GM23338 (cell line): ENCODE measurements at regions not wholly inside any gene's neighbourhood (a gene's known extent, or its start where the extent isn't known, plus 50 kb on each side); places are given as distances from the start of the nearest gene placed in this dataset.

Experiments
- CREB1 ChIP-seq: fragments of 250-450 bp; sonication (Bioruptor Pico); IDR thresholded peaks from 2 replicates; pipeline ENCODE4 v1.5.0; 2020; ENCODE audit warnings: low read depth, mild to moderate bottlenecking, moderate library complexity
- CTCF ChIP-seq, 2 experiments: fragments of 200-600 bp in 1 of 2; sonication (generic) in 1 of 2; conservative IDR thresholded peaks; 2 replicates each; pipeline versions ENCODE4 v1.5.1 to v1.6.1; 2016 to 2017; ENCODE audit warnings: antibody characterized with exemption in 2 of 2, low read depth in 2 of 2, mild to moderate bottlenecking in 2 of 2, moderate library complexity in 1 of 2
- EZH2 ChIP-seq: fragments of 200-600 bp; sonication (generic); IDR thresholded peaks from one replicate; pipeline ENCODE4 v1.8.0; 2017; ENCODE audit warnings: antibody characterized with exemption, mild to moderate bottlenecking, low read depth; ENCODE audit not compliant: unreplicated experiment
- EZH2phosphoT487 ChIP-seq: fragments of 200-600 bp; sonication (generic); IDR thresholded peaks from one replicate; pipeline ENCODE4 v1.8.1; 2018; ENCODE audit warnings: antibody characterized with exemption; ENCODE audit not compliant: unreplicated experiment
- JUNB ChIP-seq: IDR thresholded peaks from one replicate; pipeline ENCODE4 v1.6.1; 2016; ENCODE audit warnings: antibody characterized with exemption; ENCODE audit not compliant: unreplicated experiment
- POLR2AphosphoS5 ChIP-seq: IDR thresholded peaks from 2 replicates; pipeline ENCODE4 v1.6.1; 2016; ENCODE audit warnings: antibody characterized with exemption, low read depth
- REST ChIP-seq: IDR thresholded peaks from one replicate; pipeline ENCODE4 v1.6.1; 2018; ENCODE audit warnings: antibody characterized with exemption; ENCODE audit not compliant: unreplicated experiment
- ZNF462 ChIP-seq: fragments of 250-450 bp; sonication (Bioruptor Pico); IDR thresholded peaks from 2 replicates; pipeline ENCODE4 v1.5.0; 2020; ENCODE audit warnings: mild to moderate bottlenecking, moderate library complexity

- TF ChIP-seq EZH2, result no peak
- no peak for TF ChIP-seq CTCF (conservative IDR thresholded peaks at IDR 0.05; ENCODE audit: low read depth in 2 of 2)
- TF ChIP-seq REST, result no peak
- TF ChIP-seq JUNB, result no peak
- TF ChIP-seq ZNF462, result no peak
- TF ChIP-seq POLR2AphosphoS5, result no peak
- TF ChIP-seq EZH2phosphoT487, result no peak
- no peak for TF ChIP-seq CREB1 (CRISPR knock-in tag)
Observed at GRCh38 chr6:66556936-66557335, 849.9 kb upstream of the EYS start.
